ENCODE measurements at regions not wholly inside any gene's neighbourhood (a gene's known extent, or its start where the extent isn't known, plus 50 kb on each side); places are given as distances from the start of the nearest gene placed in this dataset.

GRCh38 chr7:17010637-17011300 is 129.0 kb upstream of the AGR3 start:
- no peak for ATAC-seq
- intact Hi-C loops (cut with DNase I), result no loop called here
- no peak for DNase-seq

- intact Hi-C loops (cut with DNase I), result no loop called here
- DNase-seq (no peak), ATAC-seq (no peak)
Measured at GRCh38 chr7:17013204-17013603, 131.4 kb upstream of the AGR3 start.

GRCh38 chr7:17014686-17015085 is 132.9 kb upstream of the AGR3 start:
- no peak for DNase-seq
- ATAC-seq, result no peak
- intact Hi-C loops (cut with DNase I), result no loop called here

- no peak for DNase-seq
- intact Hi-C loops (cut with DNase I), result no loop called here
- peak in 1 of 2 donors; percentile 51 for ATAC-seq
Measured at GRCh38 chr7:17015598-17016031, 133.8 kb upstream of the AGR3 start.

- DNase-seq (no peak), ATAC-seq (no peak)
- intact Hi-C loops (cut with DNase I), result no loop called here
Measured at GRCh38 chr7:17016402-17017010, 134.7 kb upstream of the AGR3 start.

- ATAC-seq (no peak), DNase-seq (no peak)
- intact Hi-C loops (cut with DNase I), result no loop called here
Measured at GRCh38 chr7:17019106-17019505, 137.3 kb upstream of the AGR3 start.

- ATAC-seq (no peak), DNase-seq (no peak)
- intact Hi-C loops (cut with DNase I), result no loop called here
Measured at GRCh38 chr7:17020250-17020649, 138.5 kb upstream of the AGR3 start.

GRCh38 chr7:17021205-17021604 is 139.4 kb upstream of the AGR3 start:
- DNase-seq, result no peak
- no peak for ATAC-seq
- intact Hi-C loops (cut with DNase I), result no loop called here

- DNase-seq (no peak), ATAC-seq (no peak)
- intact Hi-C loops (cut with DNase I), result no loop called here
Measured at GRCh38 chr7:17022920-17023319, 141.1 kb upstream of the AGR3 start.

- no peak for ATAC-seq
- intact Hi-C loops (cut with DNase I), result no loop called here
- no peak for DNase-seq
Measured at GRCh38 chr7:17026269-17026668, 144.5 kb upstream of the AGR3 start.

GRCh38 chr7:17027143-17027788 is 145.5 kb upstream of the AGR3 start:
- intact Hi-C loops (cut with DNase I), result no loop called here
- DNase-seq (no peak), ATAC-seq (peak; percentile 32 to 47)

GRCh38 chr7:17027789-17028152 is 146.0 kb upstream of the AGR3 start:
- intact Hi-C loops (cut with DNase I), result no loop called here
- no peak for ATAC-seq
- DNase-seq, result no peak

- intact Hi-C loops (cut with DNase I), result no loop called here
- ATAC-seq (peak in 1 of 2 donors; percentile 64), DNase-seq (no peak)
Measured at GRCh38 chr7:17029150-17029549, 147.4 kb upstream of the AGR3 start.

GRCh38 chr7:17030559-17030958 is 148.8 kb upstream of the AGR3 start:
- DNase-seq (no peak), ATAC-seq (no peak)
- intact Hi-C loops (cut with DNase I), result no loop called here

GRCh38 chr7:17031906-17032551 is 150.2 kb upstream of the AGR3 start:
- DNase-seq, result no peak
- intact Hi-C loops (cut with DNase I), result no loop called here
- ATAC-seq, result no peak

- ATAC-seq (no peak), DNase-seq (no peak)
- intact Hi-C loops (cut with DNase I), result no loop called here
Measured at GRCh38 chr7:17033245-17033644, 151.5 kb upstream of the AGR3 start.

- DNase-seq (no peak), ATAC-seq (no peak)
- intact Hi-C loops (cut with DNase I), result no loop called here
Measured at GRCh38 chr7:17036584-17036983, 154.8 kb upstream of the AGR3 start.

- intact Hi-C loops (cut with DNase I), result no loop called here
- DNase-seq (no peak), ATAC-seq (no peak)
Measured at GRCh38 chr7:17037356-17037755, 155.6 kb upstream of the AGR3 start.

- intact Hi-C loops (cut with DNase I), result no loop called here
- DNase-seq, result no peak
- ATAC-seq, result no peak
Measured at GRCh38 chr7:17038160-17038782, 156.5 kb upstream of the AGR3 start.

GRCh38 chr7:17038783-17039170 is 157.0 kb upstream of the AGR3 start:
- ATAC-seq (no peak), DNase-seq (no peak)
- intact Hi-C loops (cut with DNase I), result no loop called here

Measured in left cardiac atrium (tissue), 4 donors.